Lower leg skin (tissue), 4 donors: ENCODE measurements at regions not wholly inside any gene's neighbourhood (a gene's known extent, or its start where the extent isn't known, plus 50 kb on each side); places are given as distances from the start of the nearest gene placed in this dataset.

Experiments used
- DNase-seq, 2 donors: peaks; one replicate each; pipeline ENCODE4 v3.0.0-alpha.2; 2019; ENCODE audit warnings: low spot score in 2 of 2
- H3K4me3 ChIP-seq: fragments of 200-600 bp; sonication (generic); 2 replicates; pipeline ENCODE4 v1.5.1; 2017; ENCODE audit warnings: mild to moderate bottlenecking, low read depth; ENCODE audit not compliant: poor library complexity, severe bottlenecking
- POLR2A ChIP-seq, 2 donors: fragments of 450-650 bp; IDR thresholded peaks; one replicate each; pipeline ENCODE4 v1.6.1; 2016 to 2017; ENCODE audit warnings: antibody characterized with exemption in 2 of 2, mild to moderate bottlenecking in 1 of 2, moderate library complexity in 1 of 2
- WGBS, 2 donors: methylation state at CpG; one replicate each; pipeline ENCODE4 v1.1.5; 2018; 5-methylcytosine and 5-hydroxymethylcytosine counted together
- intact Hi-C: fragments of 100-400 bp; cut with DNase I; formaldehyde crosslinking; loops from one replicate; pipeline ENCODE4 v1.15.0; 2023; ENCODE audit warnings: low total_unique reads
- TF ChIP-seq, protein P1 (sequence below), 3 donors: fragments of 450-650 bp; IDR thresholded peaks; one replicate each; pipeline ENCODE4 v1.5.1; 2016; ENCODE audit warnings: antibody characterized with exemption in 3 of 3, mild to moderate bottlenecking in 3 of 3, moderate library complexity in 2 of 3

DNA sequence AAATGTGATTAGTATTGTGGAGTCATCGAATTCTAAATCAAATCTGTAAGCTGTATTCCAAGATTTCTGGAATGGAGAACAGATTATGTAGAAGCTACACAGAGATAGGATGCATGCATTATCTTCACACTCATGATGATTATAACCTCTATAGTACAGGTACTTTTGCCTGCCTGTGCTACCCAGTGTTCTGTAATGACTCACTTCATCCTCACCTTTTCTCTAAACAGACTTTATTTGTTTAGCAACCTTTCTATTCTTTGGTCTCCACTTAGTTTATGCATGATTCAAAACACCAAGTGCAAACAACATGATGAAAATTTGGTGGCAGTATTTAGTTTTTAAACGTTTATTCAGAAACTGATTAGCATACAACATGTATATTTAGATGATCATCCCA is 68.4 kb upstream of the PRPS1L1 start:
- WGBS, 2 donors = 68 to 76% methylated on average over 2 of the region's 2 CpGs
- TF ChIP-seq, protein P1, sequence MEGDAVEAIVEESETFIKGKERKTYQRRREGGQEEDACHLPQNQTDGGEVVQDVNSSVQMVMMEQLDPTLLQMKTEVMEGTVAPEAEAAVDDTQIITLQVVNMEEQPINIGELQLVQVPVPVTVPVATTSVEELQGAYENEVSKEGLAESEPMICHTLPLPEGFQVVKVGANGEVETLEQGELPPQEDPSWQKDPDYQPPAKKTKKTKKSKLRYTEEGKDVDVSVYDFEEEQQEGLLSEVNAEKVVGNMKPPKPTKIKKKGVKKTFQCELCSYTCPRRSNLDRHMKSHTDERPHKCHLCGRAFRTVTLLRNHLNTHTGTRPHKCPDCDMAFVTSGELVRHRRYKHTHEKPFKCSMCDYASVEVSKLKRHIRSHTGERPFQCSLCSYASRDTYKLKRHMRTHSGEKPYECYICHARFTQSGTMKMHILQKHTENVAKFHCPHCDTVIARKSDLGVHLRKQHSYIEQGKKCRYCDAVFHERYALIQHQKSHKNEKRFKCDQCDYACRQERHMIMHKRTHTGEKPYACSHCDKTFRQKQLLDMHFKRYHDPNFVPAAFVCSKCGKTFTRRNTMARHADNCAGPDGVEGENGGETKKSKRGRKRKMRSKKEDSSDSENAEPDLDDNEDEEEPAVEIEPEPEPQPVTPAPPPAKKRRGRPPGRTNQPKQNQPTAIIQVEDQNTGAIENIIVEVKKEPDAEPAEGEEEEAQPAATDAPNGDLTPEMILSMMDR (IDR thresholded peaks at IDR 0.05) = no peak
- TF ChIP-seq POLR2A (IDR thresholded peaks at IDR 0.05) = no peak
- DNase-seq = no peak
- no peak overlapping the region for H3K4me3 ChIP-seq
- intact Hi-C loops = no loop called here

DNA sequence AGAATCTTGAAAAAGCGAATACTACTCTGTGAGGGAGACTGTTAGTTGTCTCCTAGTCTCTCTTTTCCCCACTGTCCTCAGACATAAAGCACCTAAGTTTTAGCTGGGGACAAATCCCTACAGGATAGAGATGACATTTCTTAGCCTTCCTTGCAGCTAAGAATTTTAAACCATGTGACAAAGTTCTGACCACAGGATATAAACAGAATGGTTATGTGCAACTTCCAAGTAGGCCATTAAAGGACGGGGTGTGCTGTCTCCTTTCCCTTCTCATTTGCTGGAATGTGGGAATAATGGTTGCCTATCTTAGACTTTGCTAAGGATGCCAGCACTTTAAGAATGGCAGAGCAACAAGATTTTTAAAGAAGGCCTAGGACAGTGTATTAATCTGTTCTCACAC is 74.9 kb upstream of the PRPS1L1 start:
- intact Hi-C loops = no loop called here
- H3K4me3 ChIP-seq = no peak overlapping the region
- TF ChIP-seq, protein P1 (IDR thresholded peaks at IDR 0.05) = no peak
- TF ChIP-seq POLR2A (IDR thresholded peaks at IDR 0.05) = no peak
- 82 to 91% methylated on average over 2 of the region's 2 CpGs for WGBS, 2 donors
- DNase-seq = no peak

GRCh38 chr7:18103436-18104218 is 76.0 kb upstream of the PRPS1L1 start:
- WGBS, 2 donors = 92 to 96% methylated on average over 15 of the region's 15 CpGs
- TF ChIP-seq POLR2A (IDR thresholded peaks at IDR 0.05) = no peak
- TF ChIP-seq, protein P1 (IDR thresholded peaks at IDR 0.05) = no peak
- DNase-seq = no peak
- intact Hi-C loops = no loop called here
- H3K4me3 ChIP-seq = no peak overlapping the region

GRCh38 chr7:18109762-18110161 is 82.1 kb upstream of the PRPS1L1 start:
- intact Hi-C loops = no loop called here
- TF ChIP-seq POLR2A (IDR thresholded peaks at IDR 0.05) = no peak
- TF ChIP-seq, protein P1 (IDR thresholded peaks at IDR 0.05) = no peak
- H3K4me3 ChIP-seq = no peak overlapping the region
- no peak for DNase-seq
- WGBS, 2 donors = 51 to 63% methylated on average over 1 of the region's 1 CpG

- TF ChIP-seq POLR2A (IDR thresholded peaks at IDR 0.05) = no peak
- TF ChIP-seq, protein P1 (IDR thresholded peaks at IDR 0.05) = no peak
- DNase-seq = no peak
- H3K4me3 ChIP-seq = no peak overlapping the region
- intact Hi-C loops = no loop called here
- 91 to 100% methylated on average over 1 of the region's 1 CpG for WGBS, 2 donors
Measured at GRCh38 chr7:18116661-18117060, 89.0 kb upstream of the PRPS1L1 start.

DNA sequence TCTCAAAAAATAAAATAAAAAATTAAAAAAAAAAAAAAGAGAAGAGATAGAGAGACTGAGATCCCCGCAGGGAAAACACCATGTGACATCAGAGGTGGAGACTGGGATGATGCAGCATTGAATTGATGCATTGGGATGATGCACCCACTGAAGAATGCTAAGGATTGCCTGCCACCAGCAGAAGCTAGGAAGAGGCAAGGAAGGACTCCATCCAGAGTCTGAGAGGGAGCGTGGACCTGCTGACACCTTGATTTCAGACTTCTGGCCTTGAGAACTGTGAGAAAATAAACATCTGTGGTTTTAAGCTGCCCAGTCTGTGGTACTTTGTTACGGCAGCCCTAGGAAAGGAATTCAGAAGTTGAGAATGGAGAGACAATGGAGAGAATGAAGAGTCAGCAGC is 89.8 kb upstream of the PRPS1L1 start:
- no peak for DNase-seq
- intact Hi-C loops = no loop called here
- TF ChIP-seq POLR2A (IDR thresholded peaks at IDR 0.05) = no peak
- TF ChIP-seq, protein P1 (IDR thresholded peaks at IDR 0.05) = no peak
- WGBS, 2 donors = 92 to 94% methylated on average over 3 of the region's 3 CpGs
- no peak overlapping the region for H3K4me3 ChIP-seq
